Fibroblast of the conjunctiva (primary cell): ENCODE measurements at regions not wholly inside any gene's neighbourhood (a gene's known extent, or its start where the extent isn't known, plus 50 kb on each side); places are given as distances from the start of the nearest gene placed in this dataset.
"Not testable (repeated sequence)": the region's sequence is repeated elsewhere in the genome, so short reads cannot be mapped to it uniquely, and the experiment has no call there.

Source experiments
- DNase-seq: peaks from one replicate; pipeline ENCODE4 v3.0.0-alpha.2; 2010; ENCODE audit warnings: low read depth

- no peak for DNase-seq
Measured at GRCh38 chr2:236348279-236348678, 84.1 kb upstream of the ASB18 start.

- no peak for DNase-seq
Measured at GRCh38 chr2:236348976-236349375, 84.8 kb upstream of the ASB18 start.

- DNase-seq = no peak
Measured at GRCh38 chr2:236350426-236350825, 86.2 kb upstream of the ASB18 start.

- no peak for DNase-seq
Measured at GRCh38 chr2:236351966-236352525, 87.8 kb upstream of the ASB18 start.

GRCh38 chr2:236352761-236353593 is 88.8 kb upstream of the ASB18 start:
- peak; percentile 4 for DNase-seq

GRCh38 chr2:236353594-236353942 is 89.4 kb upstream of the ASB18 start:
- no peak for DNase-seq

GRCh38 chr2:236354056-236354940 is 90.1 kb upstream of the ASB18 start:
- DNase-seq = no peak

- no peak for DNase-seq
Measured at GRCh38 chr2:236354973-236355595, 90.9 kb upstream of the ASB18 start.

GRCh38 chr2:236355911-236356310 is 91.7 kb upstream of the ASB18 start:
- DNase-seq = no peak

- DNase-seq = not testable (repeated sequence)
Measured at GRCh38 chr2:236356321-236356720, 92.1 kb upstream of the ASB18 start.

- not testable (repeated sequence) for DNase-seq
Measured at GRCh38 chr2:236358482-236358881, 94.3 kb upstream of the ASB18 start.

GRCh38 chr2:236359426-236360045 is 95.3 kb upstream of the ASB18 start:
- no peak for DNase-seq

- no peak for DNase-seq
Measured at GRCh38 chr2:236360496-236360895, 96.3 kb upstream of the ASB18 start.

- DNase-seq = no peak
Measured at GRCh38 chr2:236363711-236364277, 99.6 kb upstream of the ASB18 start.

- DNase-seq = no peak
Measured at GRCh38 chr2:236365258-236366048, 101.2 kb upstream of the ASB18 start.

GRCh38 chr2:236366049-236366387 is 101.8 kb upstream of the ASB18 start:
- DNase-seq = no peak

GRCh38 chr2:236366397-236366796 is 102.2 kb upstream of the ASB18 start:
- no peak for DNase-seq

GRCh38 chr2:236367506-236368289 is 103.5 kb upstream of the ASB18 start:
- no peak for DNase-seq

- DNase-seq = no peak
Measured at GRCh38 chr2:236369661-236370062, 105.5 kb upstream of the ASB18 start.

- DNase-seq = no peak
Measured at GRCh38 chr2:236370847-236371409, 106.7 kb upstream of the ASB18 start.
